NCI-H187 treated with DMSO at 0.1 percent for 48 hours (cell line): ENCODE measurements at regions not wholly inside any gene's neighbourhood (a gene's known extent, or its start where the extent isn't known, plus 50 kb on each side); places are given as distances from the start of the nearest gene placed in this dataset.
A peak's percentile ranks its signal among the peaks of the same experiment; 100 is the strongest.

ENCODE experiments used
- DNase-seq: peaks from one replicate; lab custom pipeline; 2025; lab: John Stamatoyannopoulos, UW

GRCh38 chr10:88023676-88024075 is 160.3 kb downstream of the PTEN start:
- no peak for DNase-seq

GRCh38 chr10:88026031-88026430 is 162.6 kb downstream of the PTEN start:
- no peak for DNase-seq

- DNase-seq: no peak
These were observed 164.1 kb downstream of the PTEN start for GRCh38 chr10:88027570-88027969.

- no peak for DNase-seq
These were observed 164.6 kb downstream of the PTEN start for GRCh38 chr10:88028072-88028471.

GRCh38 chr10:88028654-88029053 is 165.2 kb downstream of the PTEN start:
- DNase-seq: no peak

- DNase-seq: no peak
These were observed 169.1 kb downstream of the PTEN start for GRCh38 chr10:88032566-88032965.

GRCh38 chr10:88033385-88033784 is 170.0 kb downstream of the PTEN start:
- DNase-seq: no peak

GRCh38 chr10:88033793-88034192 is 170.4 kb downstream of the PTEN start:
- no peak for DNase-seq

- DNase-seq: no peak
These were observed 172.7 kb downstream of the PTEN start for GRCh38 chr10:88036126-88036525.

GRCh38 chr10:88037623-88038022 is 174.2 kb downstream of the PTEN start:
- no peak for DNase-seq

GRCh38 chr10:88038268-88038667 is 174.8 kb downstream of the PTEN start:
- no peak for DNase-seq

GRCh38 chr10:88039496-88040200 is 176.2 kb downstream of the PTEN start:
- DNase-seq: no peak

- DNase-seq: no peak
These were observed 178.1 kb downstream of the PTEN start for GRCh38 chr10:88041243-88042159.

GRCh38 chr10:88042160-88043100 is 179.0 kb downstream of the PTEN start:
- peak; percentile 14 for DNase-seq

GRCh38 chr10:88045096-88045495 is 181.7 kb downstream of the PTEN start:
- DNase-seq: no peak

GRCh38 chr10:88045656-88046415 is 182.4 kb downstream of the PTEN start:
- DNase-seq: no peak

GRCh38 chr10:88047579-88047978 is 184.2 kb downstream of the PTEN start:
- no peak for DNase-seq

GRCh38 chr10:88048312-88048711 is 184.9 kb downstream of the PTEN start:
- DNase-seq: no peak

GRCh38 chr10:88049204-88049603 is 185.8 kb downstream of the PTEN start:
- DNase-seq: no peak

GRCh38 chr10:88057720-88058119 is 194.3 kb downstream of the PTEN start:
- no peak for DNase-seq

GRCh38 chr10:88058750-88059149 is 195.3 kb downstream of the PTEN start:
- no peak for DNase-seq
